ENCODE measurements at regions not wholly inside any gene's neighbourhood (a gene's known extent, or its start where the extent isn't known, plus 50 kb on each side); places are given as distances from the start of the nearest gene placed in this dataset.
A peak's percentile ranks its signal among the peaks of the same experiment; 100 is the strongest.

DNA sequence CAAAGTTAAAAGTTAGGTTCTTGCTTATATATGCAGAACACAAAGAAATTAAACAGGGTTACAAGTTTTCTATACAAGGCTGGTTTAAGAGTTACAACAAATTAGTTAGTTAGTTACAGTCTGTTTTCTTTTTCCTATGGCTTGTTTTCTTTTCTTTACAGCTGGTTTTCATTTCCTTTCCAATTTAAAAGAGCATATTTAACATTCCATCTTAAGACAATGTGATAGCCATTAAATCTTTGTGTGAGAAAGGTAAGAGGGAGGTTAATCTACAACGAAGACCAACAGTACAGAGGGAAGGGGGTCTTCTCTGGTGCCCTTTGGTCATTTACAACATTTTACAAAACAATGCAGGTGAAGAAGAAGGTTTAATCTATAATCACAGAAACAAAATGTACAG is 290.6 kb downstream of the ZNF674 start:
- Histone ChIP-seq H3K9me3 (ENCODE audit: control insufficient read depth, low read depth, low read length) (no peaks in the 10 kb centered on the region), H3K4me2 (ENCODE audit: control insufficient read depth, extremely low read depth, insufficient read depth, low read depth, low read length) (no peak overlapping the region), H3K27ac (ENCODE audit: control insufficient read depth, insufficient read depth, low read length) (no peak overlapping the region), H3K4me3 (ENCODE audit: control insufficient read depth in 2 of 3, extremely low read depth in 1 of 3, insufficient read depth in 2 of 3, low read depth in 1 of 3, low read length in 3 of 3) (no peak overlapping the region), H3K27me3 (ENCODE audit: control insufficient read depth, extremely low read depth, insufficient read depth, low read length) (no peaks in the 10 kb centered on the region), H3K4me1 (ENCODE audit: control insufficient read depth, extremely low read depth, insufficient read depth, low read length) (peaks cover 41% of the 10 kb centered on the region), H3K36me3 (ENCODE audit: control insufficient read depth in 2 of 2, extremely low read depth in 1 of 2, insufficient read depth in 2 of 2, low read length in 2 of 2) (no peaks in the 10 kb centered on the region), H3K9ac (ENCODE audit: control insufficient read depth, extremely low read depth, insufficient read depth, low read length) (no peak overlapping the region), H3K79me2 (ENCODE audit: control insufficient read depth, insufficient read depth, low read length) (no peaks in the 10 kb centered on the region), H4K20me1 (ENCODE audit: control insufficient read depth, extremely low read depth, insufficient read depth, low read length) (no peaks in the 10 kb centered on the region), H3K9me1 (ENCODE audit: control insufficient read depth, extremely low read depth, insufficient read depth, low read length) (no peaks in the 10 kb centered on the region), H2AFZ (ENCODE audit: control insufficient read depth, low read length) (no peak overlapping the region)
- dilution Hi-C loops (cut with MboI; ENCODE audit: extremely low pct_ligation_motif_present, low sequenced_read_pairs): no loop called here
- TF ChIP-seq, protein P1, sequence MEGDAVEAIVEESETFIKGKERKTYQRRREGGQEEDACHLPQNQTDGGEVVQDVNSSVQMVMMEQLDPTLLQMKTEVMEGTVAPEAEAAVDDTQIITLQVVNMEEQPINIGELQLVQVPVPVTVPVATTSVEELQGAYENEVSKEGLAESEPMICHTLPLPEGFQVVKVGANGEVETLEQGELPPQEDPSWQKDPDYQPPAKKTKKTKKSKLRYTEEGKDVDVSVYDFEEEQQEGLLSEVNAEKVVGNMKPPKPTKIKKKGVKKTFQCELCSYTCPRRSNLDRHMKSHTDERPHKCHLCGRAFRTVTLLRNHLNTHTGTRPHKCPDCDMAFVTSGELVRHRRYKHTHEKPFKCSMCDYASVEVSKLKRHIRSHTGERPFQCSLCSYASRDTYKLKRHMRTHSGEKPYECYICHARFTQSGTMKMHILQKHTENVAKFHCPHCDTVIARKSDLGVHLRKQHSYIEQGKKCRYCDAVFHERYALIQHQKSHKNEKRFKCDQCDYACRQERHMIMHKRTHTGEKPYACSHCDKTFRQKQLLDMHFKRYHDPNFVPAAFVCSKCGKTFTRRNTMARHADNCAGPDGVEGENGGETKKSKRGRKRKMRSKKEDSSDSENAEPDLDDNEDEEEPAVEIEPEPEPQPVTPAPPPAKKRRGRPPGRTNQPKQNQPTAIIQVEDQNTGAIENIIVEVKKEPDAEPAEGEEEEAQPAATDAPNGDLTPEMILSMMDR (optimal IDR thresholded peaks at IDR 0.05 in 1 of 3, IDR thresholded peaks at IDR 0.05 in 1 of 3, conservative IDR thresholded peaks at IDR 0.05 in 1 of 3; ENCODE audit: extremely low read depth in 1 of 3, insufficient read depth in 2 of 3, low read length in 3 of 3): no peak
- TF ChIP-seq EZH2 (IDR thresholded peaks at IDR 0.05; ENCODE audit: low read length): no peak
- FAIRE-seq: no peak
- DNase-seq (ENCODE audit: low read depth, low spot score): no peak

DNA sequence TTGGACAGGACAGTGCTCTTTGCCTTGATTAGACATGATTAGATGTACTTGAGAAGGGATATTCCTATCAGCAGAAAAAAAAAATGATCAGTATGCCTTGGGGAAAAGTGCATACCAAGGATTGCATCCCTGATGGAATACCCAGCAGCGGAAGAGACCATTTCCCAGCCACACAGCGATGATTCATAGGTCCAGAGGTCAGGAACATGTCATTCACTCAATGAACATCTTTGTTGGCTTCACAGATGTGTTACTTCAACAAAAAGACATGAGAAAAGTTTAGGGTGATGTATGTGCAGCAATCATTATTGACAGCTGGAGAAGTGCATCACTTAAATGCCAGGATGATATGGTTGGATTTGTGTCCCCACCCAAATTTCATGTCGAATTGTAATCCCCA is 293.5 kb downstream of the ZNF674 start:
- no peaks in the 10 kb centered on the region for H3K79me2 ChIP-seq (ENCODE audit: control insufficient read depth, insufficient read depth, low read length)
- no peaks in the 10 kb centered on the region for H3K9me1 ChIP-seq (ENCODE audit: control insufficient read depth, extremely low read depth, insufficient read depth, low read length)
- TF ChIP-seq EZH2 (IDR thresholded peaks at IDR 0.05; ENCODE audit: low read length): no peak
- TF ChIP-seq, protein P1 (optimal IDR thresholded peaks at IDR 0.05 in 1 of 3, IDR thresholded peaks at IDR 0.05 in 1 of 3, conservative IDR thresholded peaks at IDR 0.05 in 1 of 3; ENCODE audit: extremely low read depth in 1 of 3, insufficient read depth in 2 of 3, low read length in 3 of 3): no peak
- H3K27me3 ChIP-seq (ENCODE audit: control insufficient read depth, extremely low read depth, insufficient read depth, low read length): no peaks in the 10 kb centered on the region
- H3K9ac ChIP-seq (ENCODE audit: control insufficient read depth, extremely low read depth, insufficient read depth, low read length): no peak overlapping the region
- dilution Hi-C loops (cut with MboI; ENCODE audit: extremely low pct_ligation_motif_present, low sequenced_read_pairs): no loop called here
- no peak overlapping the region for H3K4me2 ChIP-seq (ENCODE audit: control insufficient read depth, extremely low read depth, insufficient read depth, low read depth, low read length)
- no peaks in the 10 kb centered on the region for H4K20me1 ChIP-seq (ENCODE audit: control insufficient read depth, extremely low read depth, insufficient read depth, low read length)
- no peak overlapping the region for H2AFZ ChIP-seq (ENCODE audit: control insufficient read depth, low read length)
- FAIRE-seq (peak; percentile 94), DNase-seq (ENCODE audit: low read depth, low spot score) (peak; percentile 79)
- H3K9me3 ChIP-seq (ENCODE audit: control insufficient read depth, low read depth, low read length): no peaks in the 10 kb centered on the region
- H3K4me1 ChIP-seq (ENCODE audit: control insufficient read depth, extremely low read depth, insufficient read depth, low read length): peaks cover 25% of the 10 kb centered on the region
- H3K27ac ChIP-seq (ENCODE audit: control insufficient read depth, insufficient read depth, low read length): no peak overlapping the region
- H3K36me3 ChIP-seq (ENCODE audit: control insufficient read depth in 2 of 2, extremely low read depth in 1 of 2, insufficient read depth in 2 of 2, low read length in 2 of 2): no peaks in the 10 kb centered on the region
- no peak overlapping the region for H3K4me3 ChIP-seq (ENCODE audit: control insufficient read depth in 2 of 3, extremely low read depth in 1 of 3, insufficient read depth in 2 of 3, low read depth in 1 of 3, low read length in 3 of 3)
